ENCODE measurements at regions not wholly inside any gene's neighbourhood (a gene's known extent, or its start where the extent isn't known, plus 50 kb on each side); places are given as distances from the start of the nearest gene placed in this dataset.

GRCh38 chr18:44546954-44547353 is 133.7 kb upstream of the SETBP1 start:
- Histone ChIP-seq H3K27me3 (ENCODE audit: control insufficient read depth in 1 of 2, insufficient read depth in 2 of 2, low read length in 2 of 2) (no peaks in the 10 kb centered on the region), H3K27ac (ENCODE audit: low read depth, low read length) (no peak overlapping the region), H3K4me1 (ENCODE audit: control insufficient read depth in 1 of 2, insufficient read depth in 2 of 2, low read length in 2 of 2) (no peaks in the 10 kb centered on the region), H3K9ac (ENCODE audit: low read depth in 1 of 2, low read length in 2 of 2) (no peak overlapping the region), H3K4me3 (ENCODE audit: low read depth in 1 of 2, low read length in 2 of 2) (no peak overlapping the region), H3K36me3 (ENCODE audit: control insufficient read depth in 1 of 2, insufficient read depth in 2 of 2, low read length in 2 of 2) (no peaks in the 10 kb centered on the region), H3K9me3 (ENCODE audit: control insufficient read depth in 1 of 2, low read length in 2 of 2) (no peaks in the 10 kb centered on the region)

GRCh38 chr18:44548291-44549221 is 132.1 kb upstream of the SETBP1 start:
- no peak overlapping the region for H3K27ac ChIP-seq (ENCODE audit: low read depth, low read length)
- H3K9ac ChIP-seq (ENCODE audit: low read depth in 1 of 2, low read length in 2 of 2), result no peak overlapping the region
- no peaks in the 10 kb centered on the region for H3K36me3 ChIP-seq (ENCODE audit: control insufficient read depth in 1 of 2, insufficient read depth in 2 of 2, low read length in 2 of 2)
- no peaks in the 10 kb centered on the region for H3K9me3 ChIP-seq (ENCODE audit: control insufficient read depth in 1 of 2, low read length in 2 of 2)
- H3K27me3 ChIP-seq (ENCODE audit: control insufficient read depth in 1 of 2, insufficient read depth in 2 of 2, low read length in 2 of 2), result no peaks in the 10 kb centered on the region
- H3K4me3 ChIP-seq (ENCODE audit: low read depth in 1 of 2, low read length in 2 of 2), result no peak overlapping the region
- H3K4me1 ChIP-seq (ENCODE audit: control insufficient read depth in 1 of 2, insufficient read depth in 2 of 2, low read length in 2 of 2), result no peaks in the 10 kb centered on the region

GRCh38 chr18:44552706-44553105 is 128.0 kb upstream of the SETBP1 start:
- H3K36me3 ChIP-seq (ENCODE audit: control insufficient read depth in 1 of 2, insufficient read depth in 2 of 2, low read length in 2 of 2), result no peaks in the 10 kb centered on the region
- H3K4me1 ChIP-seq (ENCODE audit: control insufficient read depth in 1 of 2, insufficient read depth in 2 of 2, low read length in 2 of 2), result no peaks in the 10 kb centered on the region
- H3K4me3 ChIP-seq (ENCODE audit: low read depth in 1 of 2, low read length in 2 of 2), result no peak overlapping the region
- H3K27ac ChIP-seq (ENCODE audit: low read depth, low read length), result no peak overlapping the region
- no peaks in the 10 kb centered on the region for H3K9me3 ChIP-seq (ENCODE audit: control insufficient read depth in 1 of 2, low read length in 2 of 2)
- no peaks in the 10 kb centered on the region for H3K27me3 ChIP-seq (ENCODE audit: control insufficient read depth in 1 of 2, insufficient read depth in 2 of 2, low read length in 2 of 2)
- H3K9ac ChIP-seq (ENCODE audit: low read depth in 1 of 2, low read length in 2 of 2), result no peak overlapping the region

GRCh38 chr18:44556296-44556695 is 124.4 kb upstream of the SETBP1 start:
- H3K9me3 ChIP-seq (ENCODE audit: control insufficient read depth in 1 of 2, low read length in 2 of 2), result no peaks in the 10 kb centered on the region
- no peak overlapping the region for H3K27ac ChIP-seq (ENCODE audit: low read depth, low read length)
- H3K4me1 ChIP-seq (ENCODE audit: control insufficient read depth in 1 of 2, insufficient read depth in 2 of 2, low read length in 2 of 2), result no peaks in the 10 kb centered on the region
- no peaks in the 10 kb centered on the region for H3K27me3 ChIP-seq (ENCODE audit: control insufficient read depth in 1 of 2, insufficient read depth in 2 of 2, low read length in 2 of 2)
- H3K4me3 ChIP-seq (ENCODE audit: low read depth in 1 of 2, low read length in 2 of 2), result no peak overlapping the region
- H3K36me3 ChIP-seq (ENCODE audit: control insufficient read depth in 1 of 2, insufficient read depth in 2 of 2, low read length in 2 of 2), result no peaks in the 10 kb centered on the region
- no peak overlapping the region for H3K9ac ChIP-seq (ENCODE audit: low read depth in 1 of 2, low read length in 2 of 2)

DNA sequence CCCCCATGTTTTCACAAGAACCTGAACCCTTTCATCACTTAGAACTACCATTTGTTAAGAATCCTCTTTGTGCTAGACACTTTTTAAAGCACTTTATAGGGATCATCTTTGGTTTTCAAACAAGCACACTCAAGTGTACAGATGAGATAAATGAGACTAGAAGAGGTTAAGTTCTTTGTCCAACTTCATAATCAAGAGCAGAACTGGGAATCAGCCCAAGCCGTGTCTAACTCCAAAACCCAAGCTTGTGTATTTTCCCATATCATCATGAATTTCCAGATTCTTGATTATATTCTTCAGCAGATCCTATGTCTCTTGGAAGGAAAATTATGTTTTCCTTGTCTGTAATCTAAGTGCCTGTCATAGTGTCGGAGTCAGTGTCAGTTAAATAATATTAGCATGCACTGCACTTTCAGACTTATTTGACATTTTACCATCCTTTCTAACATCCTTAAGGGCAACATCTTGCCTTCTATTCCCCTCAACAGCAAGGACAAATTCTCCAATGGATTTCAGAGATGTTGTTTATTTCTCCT is 123.0 kb upstream of the SETBP1 start:
- Histone ChIP-seq H3K9ac (ENCODE audit: low read depth in 1 of 2, low read length in 2 of 2) (no peak overlapping the region), H3K9me3 (ENCODE audit: control insufficient read depth in 1 of 2, low read length in 2 of 2) (no peaks in the 10 kb centered on the region), H3K27me3 (ENCODE audit: control insufficient read depth in 1 of 2, insufficient read depth in 2 of 2, low read length in 2 of 2) (no peaks in the 10 kb centered on the region), H3K27ac (ENCODE audit: low read depth, low read length) (no peak overlapping the region), H3K4me1 (ENCODE audit: control insufficient read depth in 1 of 2, insufficient read depth in 2 of 2, low read length in 2 of 2) (no peaks in the 10 kb centered on the region), H3K4me3 (ENCODE audit: low read depth in 1 of 2, low read length in 2 of 2) (no peak overlapping the region), H3K36me3 (ENCODE audit: control insufficient read depth in 1 of 2, insufficient read depth in 2 of 2, low read length in 2 of 2) (no peaks in the 10 kb centered on the region)

GRCh38 chr18:44558767-44559166 is 121.9 kb upstream of the SETBP1 start:
- no peak overlapping the region for H3K9ac ChIP-seq (ENCODE audit: low read depth in 1 of 2, low read length in 2 of 2)
- H3K27ac ChIP-seq (ENCODE audit: low read depth, low read length), result no peak overlapping the region
- H3K36me3 ChIP-seq (ENCODE audit: control insufficient read depth in 1 of 2, insufficient read depth in 2 of 2, low read length in 2 of 2), result no peaks in the 10 kb centered on the region
- H3K4me1 ChIP-seq (ENCODE audit: control insufficient read depth in 1 of 2, insufficient read depth in 2 of 2, low read length in 2 of 2), result no peaks in the 10 kb centered on the region
- H3K4me3 ChIP-seq (ENCODE audit: low read depth in 1 of 2, low read length in 2 of 2), result no peak overlapping the region
- no peaks in the 10 kb centered on the region for H3K9me3 ChIP-seq (ENCODE audit: control insufficient read depth in 1 of 2, low read length in 2 of 2)
- H3K27me3 ChIP-seq (ENCODE audit: control insufficient read depth in 1 of 2, insufficient read depth in 2 of 2, low read length in 2 of 2), result no peaks in the 10 kb centered on the region

GRCh38 chr18:44562986-44563385 is 117.7 kb upstream of the SETBP1 start:
- Histone ChIP-seq H3K27ac (ENCODE audit: low read depth, low read length) (no peak overlapping the region), H3K4me1 (ENCODE audit: control insufficient read depth in 1 of 2, insufficient read depth in 2 of 2, low read length in 2 of 2) (no peaks in the 10 kb centered on the region), H3K36me3 (ENCODE audit: control insufficient read depth in 1 of 2, insufficient read depth in 2 of 2, low read length in 2 of 2) (no peaks in the 10 kb centered on the region), H3K27me3 (ENCODE audit: control insufficient read depth in 1 of 2, insufficient read depth in 2 of 2, low read length in 2 of 2) (no peaks in the 10 kb centered on the region), H3K9ac (ENCODE audit: low read depth in 1 of 2, low read length in 2 of 2) (no peak overlapping the region), H3K9me3 (ENCODE audit: control insufficient read depth in 1 of 2, low read length in 2 of 2) (no peaks in the 10 kb centered on the region), H3K4me3 (ENCODE audit: low read depth in 1 of 2, low read length in 2 of 2) (no peak overlapping the region)

DNA sequence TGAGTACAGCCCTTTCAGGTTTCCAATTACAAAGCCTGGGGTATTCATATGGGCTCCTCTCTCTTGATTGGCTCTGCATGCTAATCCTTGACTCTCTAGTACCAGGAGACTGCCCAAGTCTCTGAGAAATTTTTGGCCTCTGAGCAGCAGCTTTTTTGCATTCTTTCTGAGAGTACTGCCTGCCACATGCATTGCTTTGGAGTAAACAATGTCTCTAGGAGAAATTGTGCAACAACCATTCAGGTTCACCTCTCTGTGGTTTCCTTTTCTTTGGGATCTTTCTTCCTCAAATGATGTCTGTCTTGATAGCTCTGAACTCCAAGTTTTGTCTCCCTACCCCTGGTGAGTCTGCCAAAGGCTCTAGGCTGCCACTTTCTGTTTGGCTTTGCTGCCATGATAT is 115.8 kb upstream of the SETBP1 start:
- Histone ChIP-seq H3K27me3 (ENCODE audit: control insufficient read depth in 1 of 2, insufficient read depth in 2 of 2, low read length in 2 of 2) (no peaks in the 10 kb centered on the region), H3K36me3 (ENCODE audit: control insufficient read depth in 1 of 2, insufficient read depth in 2 of 2, low read length in 2 of 2) (no peaks in the 10 kb centered on the region), H3K27ac (ENCODE audit: low read depth, low read length) (no peak overlapping the region), H3K9ac (ENCODE audit: low read depth in 1 of 2, low read length in 2 of 2) (no peak overlapping the region), H3K4me1 (ENCODE audit: control insufficient read depth in 1 of 2, insufficient read depth in 2 of 2, low read length in 2 of 2) (no peaks in the 10 kb centered on the region), H3K4me3 (ENCODE audit: low read depth in 1 of 2, low read length in 2 of 2) (no peak overlapping the region), H3K9me3 (ENCODE audit: control insufficient read depth in 1 of 2, low read length in 2 of 2) (no peaks in the 10 kb centered on the region)

- H3K4me3 ChIP-seq (ENCODE audit: low read depth in 1 of 2, low read length in 2 of 2), result no peak overlapping the region
- no peak overlapping the region for H3K9ac ChIP-seq (ENCODE audit: low read depth in 1 of 2, low read length in 2 of 2)
- H3K36me3 ChIP-seq (ENCODE audit: control insufficient read depth in 1 of 2, insufficient read depth in 2 of 2, low read length in 2 of 2), result no peaks in the 10 kb centered on the region
- no peaks in the 10 kb centered on the region for H3K9me3 ChIP-seq (ENCODE audit: control insufficient read depth in 1 of 2, low read length in 2 of 2)
- H3K27ac ChIP-seq (ENCODE audit: low read depth, low read length), result no peak overlapping the region
- no peaks in the 10 kb centered on the region for H3K27me3 ChIP-seq (ENCODE audit: control insufficient read depth in 1 of 2, insufficient read depth in 2 of 2, low read length in 2 of 2)
- H3K4me1 ChIP-seq (ENCODE audit: control insufficient read depth in 1 of 2, insufficient read depth in 2 of 2, low read length in 2 of 2), result no peaks in the 10 kb centered on the region
Observed at GRCh38 chr18:44568342-44568741, 112.3 kb upstream of the SETBP1 start.

GRCh38 chr18:44568986-44569385 is 111.7 kb upstream of the SETBP1 start:
- no peaks in the 10 kb centered on the region for H3K27me3 ChIP-seq (ENCODE audit: control insufficient read depth in 1 of 2, insufficient read depth in 2 of 2, low read length in 2 of 2)
- H3K4me3 ChIP-seq (ENCODE audit: low read depth in 1 of 2, low read length in 2 of 2), result no peak overlapping the region
- no peaks in the 10 kb centered on the region for H3K36me3 ChIP-seq (ENCODE audit: control insufficient read depth in 1 of 2, insufficient read depth in 2 of 2, low read length in 2 of 2)
- H3K27ac ChIP-seq (ENCODE audit: low read depth, low read length), result no peak overlapping the region
- no peak overlapping the region for H3K9ac ChIP-seq (ENCODE audit: low read depth in 1 of 2, low read length in 2 of 2)
- no peaks in the 10 kb centered on the region for H3K4me1 ChIP-seq (ENCODE audit: control insufficient read depth in 1 of 2, insufficient read depth in 2 of 2, low read length in 2 of 2)
- H3K9me3 ChIP-seq (ENCODE audit: control insufficient read depth in 1 of 2, low read length in 2 of 2), result no peaks in the 10 kb centered on the region

Data from duodenal mucosa (tissue), 2 donors.